ENCODE measurements at regions not wholly inside any gene's neighbourhood (a gene's known extent, or its start where the extent isn't known, plus 50 kb on each side); places are given as distances from the start of the nearest gene placed in this dataset.

DNA sequence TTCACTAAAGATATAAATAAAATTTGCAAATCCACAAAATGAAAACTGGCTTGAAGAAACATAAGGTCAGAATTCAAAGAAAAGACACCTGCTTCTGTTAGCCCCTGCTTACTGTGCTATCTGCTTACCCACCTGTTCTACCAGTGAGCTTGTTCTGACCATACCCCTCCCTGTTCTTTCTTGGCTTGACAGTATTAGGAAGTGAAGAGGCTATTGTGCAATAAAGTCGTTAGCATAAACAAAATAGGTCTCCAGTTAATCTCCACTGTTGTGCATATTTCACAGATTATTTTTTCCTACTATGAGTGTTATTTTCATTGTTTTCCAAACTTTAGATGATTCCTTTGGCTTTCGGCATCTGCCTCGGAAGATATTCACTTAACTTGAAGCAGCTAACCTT lies 322.1 kb downstream of the CCDC85A start:
- Mint-ChIP-seq H3K4me3 (ENCODE audit: low read depth, unreplicated experiment) (no peak overlapping the region), H3K4me1 (ENCODE audit: low read depth, unreplicated experiment) (no peaks in the 10 kb centered on the region), H3K36me3 (ENCODE audit: insufficient read depth, unreplicated experiment) (no peaks in the 10 kb centered on the region), H3K27ac (ENCODE audit: unreplicated experiment) (no peak overlapping the region), H3K9me3 (ENCODE audit: low read depth, unreplicated experiment) (peaks cover 7% of the 10 kb centered on the region), H3K27me3 (ENCODE audit: unreplicated experiment) (no peaks in the 10 kb centered on the region)
- CTCF ChIA-PET = interaction anchor here (0.6 kb wide), 1 partner anchor 245 kb away, joined by 3 read pairs; no protein-coding TSS in a partner anchor
- intact Hi-C loops (cut with micrococcal nuclease; ENCODE audit: unreplicated experiment) = no loop called here
- no TSS peak for BruUV-seq (replicated peaks)
- DNase-seq = no peak
- no peak for TF ChIP-seq CTCF (IDR thresholded peaks at IDR 0.05; ENCODE audit: unreplicated experiment)

DNA sequence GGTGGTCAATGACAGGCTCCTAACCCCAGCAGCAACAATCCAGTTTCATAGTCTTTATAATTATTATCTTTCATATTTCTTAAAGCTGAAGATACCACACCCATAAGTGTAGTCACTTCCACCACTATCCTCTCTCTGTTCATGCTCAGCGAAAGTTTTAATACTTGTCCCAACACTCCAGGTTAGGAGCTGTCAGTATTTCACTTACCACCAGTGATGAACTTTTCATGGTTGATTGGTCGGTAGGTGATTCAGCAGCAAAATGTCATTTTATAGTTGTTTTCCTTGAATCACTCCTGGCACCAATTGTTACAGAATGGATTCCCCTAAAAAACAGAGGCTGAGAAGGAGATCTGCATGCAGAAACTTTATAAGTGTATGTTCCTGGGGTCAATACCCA lies 324.9 kb downstream of the CCDC85A start:
- peaks cover 5% of the 10 kb centered on the region for H3K9me3 Mint-ChIP-seq (ENCODE audit: low read depth, unreplicated experiment)
- H3K4me1 Mint-ChIP-seq (ENCODE audit: low read depth, unreplicated experiment) = peaks cover 11% of the 10 kb centered on the region
- H3K36me3 Mint-ChIP-seq (ENCODE audit: insufficient read depth, unreplicated experiment) = no peaks in the 10 kb centered on the region
- BruUV-seq (replicated peaks) = no TSS peak
- no peak overlapping the region for H3K4me3 Mint-ChIP-seq (ENCODE audit: low read depth, unreplicated experiment)
- TF ChIP-seq CTCF (IDR thresholded peaks at IDR 0.05; ENCODE audit: unreplicated experiment) = no peak
- CTCF ChIA-PET = no interaction called here
- no peaks in the 10 kb centered on the region for H3K27me3 Mint-ChIP-seq (ENCODE audit: unreplicated experiment)
- intact Hi-C loops (cut with micrococcal nuclease; ENCODE audit: unreplicated experiment) = no loop called here
- H3K27ac Mint-ChIP-seq (ENCODE audit: unreplicated experiment) = no peak overlapping the region
- no peak for DNase-seq

DNA sequence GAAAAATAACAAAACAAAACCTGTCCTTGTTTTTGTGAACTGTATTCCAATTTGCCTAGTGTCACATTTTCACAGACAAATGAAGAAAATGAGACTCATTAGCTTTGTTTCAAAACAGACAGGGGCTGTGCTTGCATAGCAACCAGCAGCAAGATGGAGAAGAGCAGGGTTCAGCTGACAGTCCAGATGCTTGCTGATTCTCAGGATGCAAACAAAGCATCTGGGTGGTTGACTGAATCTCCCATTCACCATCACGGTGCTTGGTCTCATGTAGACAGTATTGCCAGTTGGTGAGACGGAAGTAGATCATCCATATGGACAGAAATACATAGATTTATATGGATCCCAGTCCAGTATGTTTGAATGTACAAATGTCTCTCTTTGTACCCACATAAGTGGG lies 326.8 kb downstream of the CCDC85A start:
- no TSS peak for BruUV-seq (replicated peaks)
- no peaks in the 10 kb centered on the region for H3K36me3 Mint-ChIP-seq (ENCODE audit: insufficient read depth, unreplicated experiment)

GRCh38 chr2:56515399-56515798 lies 331.6 kb downstream of the CCDC85A start:
- no peaks in the 10 kb centered on the region for H3K9me3 Mint-ChIP-seq (ENCODE audit: low read depth, unreplicated experiment)
- no peak for TF ChIP-seq CTCF (IDR thresholded peaks at IDR 0.05; ENCODE audit: unreplicated experiment)
- CTCF ChIA-PET = no interaction called here
- H3K27me3 Mint-ChIP-seq (ENCODE audit: unreplicated experiment) = no peaks in the 10 kb centered on the region
- DNase-seq = no peak
- no peak overlapping the region for H3K27ac Mint-ChIP-seq (ENCODE audit: unreplicated experiment)
- no peaks in the 10 kb centered on the region for H3K36me3 Mint-ChIP-seq (ENCODE audit: insufficient read depth, unreplicated experiment)
- H3K4me3 Mint-ChIP-seq (ENCODE audit: low read depth, unreplicated experiment) = no peak overlapping the region
- BruUV-seq (replicated peaks) = no TSS peak
- H3K4me1 Mint-ChIP-seq (ENCODE audit: low read depth, unreplicated experiment) = peaks cover 11% of the 10 kb centered on the region
- intact Hi-C loops (cut with micrococcal nuclease; ENCODE audit: unreplicated experiment) = no loop called here

More for the DNA sequence above, 326.8 kb downstream of the CCDC85A start:
- no peak for DNase-seq
- H3K27me3 Mint-ChIP-seq (ENCODE audit: unreplicated experiment) = no peaks in the 10 kb centered on the region
- CTCF ChIA-PET = no interaction called here
- H3K4me1 Mint-ChIP-seq (ENCODE audit: low read depth, unreplicated experiment) = peaks cover 11% of the 10 kb centered on the region
- intact Hi-C loops (cut with micrococcal nuclease; ENCODE audit: unreplicated experiment) = no loop called here
- no peak overlapping the region for H3K4me3 Mint-ChIP-seq (ENCODE audit: low read depth, unreplicated experiment)
- no peak overlapping the region for H3K27ac Mint-ChIP-seq (ENCODE audit: unreplicated experiment)
- peaks cover 5% of the 10 kb centered on the region for H3K9me3 Mint-ChIP-seq (ENCODE audit: low read depth, unreplicated experiment)
- no peak for TF ChIP-seq CTCF (IDR thresholded peaks at IDR 0.05; ENCODE audit: unreplicated experiment)

Data from Calu3 (cell line).